ENCODE measurements at regions not wholly inside any gene's neighbourhood (a gene's known extent, or its start where the extent isn't known, plus 50 kb on each side); places are given as distances from the start of the nearest gene placed in this dataset.

DNA sequence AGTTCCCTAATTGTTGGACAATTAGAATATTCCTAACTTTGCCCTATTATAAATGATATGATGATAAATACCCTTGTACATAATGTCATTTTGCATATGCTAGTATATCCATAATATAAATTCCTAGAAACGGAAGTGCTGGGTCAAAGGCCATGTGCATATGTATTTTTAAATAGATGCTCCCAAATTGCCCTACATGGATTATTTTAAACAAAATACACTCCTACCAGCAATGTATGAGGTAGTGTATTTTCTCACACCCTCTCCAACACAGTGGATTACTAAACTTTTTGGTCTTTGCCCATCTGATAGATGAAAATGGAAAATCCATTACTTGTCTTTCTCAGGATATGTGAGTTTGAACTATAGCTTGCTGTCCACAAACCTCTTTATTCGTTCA, 385.1 kb upstream of the JARID2 start:
- TF ChIP-seq, protein P1, sequence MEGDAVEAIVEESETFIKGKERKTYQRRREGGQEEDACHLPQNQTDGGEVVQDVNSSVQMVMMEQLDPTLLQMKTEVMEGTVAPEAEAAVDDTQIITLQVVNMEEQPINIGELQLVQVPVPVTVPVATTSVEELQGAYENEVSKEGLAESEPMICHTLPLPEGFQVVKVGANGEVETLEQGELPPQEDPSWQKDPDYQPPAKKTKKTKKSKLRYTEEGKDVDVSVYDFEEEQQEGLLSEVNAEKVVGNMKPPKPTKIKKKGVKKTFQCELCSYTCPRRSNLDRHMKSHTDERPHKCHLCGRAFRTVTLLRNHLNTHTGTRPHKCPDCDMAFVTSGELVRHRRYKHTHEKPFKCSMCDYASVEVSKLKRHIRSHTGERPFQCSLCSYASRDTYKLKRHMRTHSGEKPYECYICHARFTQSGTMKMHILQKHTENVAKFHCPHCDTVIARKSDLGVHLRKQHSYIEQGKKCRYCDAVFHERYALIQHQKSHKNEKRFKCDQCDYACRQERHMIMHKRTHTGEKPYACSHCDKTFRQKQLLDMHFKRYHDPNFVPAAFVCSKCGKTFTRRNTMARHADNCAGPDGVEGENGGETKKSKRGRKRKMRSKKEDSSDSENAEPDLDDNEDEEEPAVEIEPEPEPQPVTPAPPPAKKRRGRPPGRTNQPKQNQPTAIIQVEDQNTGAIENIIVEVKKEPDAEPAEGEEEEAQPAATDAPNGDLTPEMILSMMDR (conservative IDR thresholded peaks at IDR 0.05; ENCODE audit: low read depth in 2 of 2): no peak
- no peak for TF ChIP-seq CREB1 (CRISPR knock-in tag; IDR thresholded peaks at IDR 0.05; ENCODE audit: low read depth)
- TF ChIP-seq EZH2phosphoT487 (IDR thresholded peaks at IDR 0.05; ENCODE audit: unreplicated experiment): no peak
- TF ChIP-seq, protein P2, sequence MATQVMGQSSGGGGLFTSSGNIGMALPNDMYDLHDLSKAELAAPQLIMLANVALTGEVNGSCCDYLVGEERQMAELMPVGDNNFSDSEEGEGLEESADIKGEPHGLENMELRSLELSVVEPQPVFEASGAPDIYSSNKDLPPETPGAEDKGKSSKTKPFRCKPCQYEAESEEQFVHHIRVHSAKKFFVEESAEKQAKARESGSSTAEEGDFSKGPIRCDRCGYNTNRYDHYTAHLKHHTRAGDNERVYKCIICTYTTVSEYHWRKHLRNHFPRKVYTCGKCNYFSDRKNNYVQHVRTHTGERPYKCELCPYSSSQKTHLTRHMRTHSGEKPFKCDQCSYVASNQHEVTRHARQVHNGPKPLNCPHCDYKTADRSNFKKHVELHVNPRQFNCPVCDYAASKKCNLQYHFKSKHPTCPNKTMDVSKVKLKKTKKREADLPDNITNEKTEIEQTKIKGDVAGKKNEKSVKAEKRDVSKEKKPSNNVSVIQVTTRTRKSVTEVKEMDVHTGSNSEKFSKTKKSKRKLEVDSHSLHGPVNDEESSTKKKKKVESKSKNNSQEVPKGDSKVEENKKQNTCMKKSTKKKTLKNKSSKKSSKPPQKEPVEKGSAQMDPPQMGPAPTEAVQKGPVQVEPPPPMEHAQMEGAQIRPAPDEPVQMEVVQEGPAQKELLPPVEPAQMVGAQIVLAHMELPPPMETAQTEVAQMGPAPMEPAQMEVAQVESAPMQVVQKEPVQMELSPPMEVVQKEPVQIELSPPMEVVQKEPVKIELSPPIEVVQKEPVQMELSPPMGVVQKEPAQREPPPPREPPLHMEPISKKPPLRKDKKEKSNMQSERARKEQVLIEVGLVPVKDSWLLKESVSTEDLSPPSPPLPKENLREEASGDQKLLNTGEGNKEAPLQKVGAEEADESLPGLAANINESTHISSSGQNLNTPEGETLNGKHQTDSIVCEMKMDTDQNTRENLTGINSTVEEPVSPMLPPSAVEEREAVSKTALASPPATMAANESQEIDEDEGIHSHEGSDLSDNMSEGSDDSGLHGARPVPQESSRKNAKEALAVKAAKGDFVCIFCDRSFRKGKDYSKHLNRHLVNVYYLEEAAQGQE (IDR thresholded peaks at IDR 0.05; ENCODE audit: unreplicated experiment): no peak
- TF ChIP-seq, protein P3, sequence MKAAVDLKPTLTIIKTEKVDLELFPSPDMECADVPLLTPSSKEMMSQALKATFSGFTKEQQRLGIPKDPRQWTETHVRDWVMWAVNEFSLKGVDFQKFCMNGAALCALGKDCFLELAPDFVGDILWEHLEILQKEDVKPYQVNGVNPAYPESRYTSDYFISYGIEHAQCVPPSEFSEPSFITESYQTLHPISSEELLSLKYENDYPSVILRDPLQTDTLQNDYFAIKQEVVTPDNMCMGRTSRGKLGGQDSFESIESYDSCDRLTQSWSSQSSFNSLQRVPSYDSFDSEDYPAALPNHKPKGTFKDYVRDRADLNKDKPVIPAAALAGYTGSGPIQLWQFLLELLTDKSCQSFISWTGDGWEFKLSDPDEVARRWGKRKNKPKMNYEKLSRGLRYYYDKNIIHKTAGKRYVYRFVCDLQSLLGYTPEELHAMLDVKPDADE (IDR thresholded peaks at IDR 0.05): no peak
